Left renal cortex interstitium (tissue), 4 donors: ENCODE measurements at regions not wholly inside any gene's neighbourhood (a gene's known extent, or its start where the extent isn't known, plus 50 kb on each side); places are given as distances from the start of the nearest gene placed in this dataset.
"Not testable (repeated sequence)": the region's sequence is repeated elsewhere in the genome, so short reads cannot be mapped to it uniquely, and the experiment has no call there.

ENCODE experiments used
- DNase-seq, 4 donors: peaks; one replicate each; pipeline ENCODE4 v3.0.0-alpha.2; 2013; ENCODE audit warnings: low read depth in 4 of 4, low spot score in 2 of 4, missing footprints in 1 of 4

DNA sequence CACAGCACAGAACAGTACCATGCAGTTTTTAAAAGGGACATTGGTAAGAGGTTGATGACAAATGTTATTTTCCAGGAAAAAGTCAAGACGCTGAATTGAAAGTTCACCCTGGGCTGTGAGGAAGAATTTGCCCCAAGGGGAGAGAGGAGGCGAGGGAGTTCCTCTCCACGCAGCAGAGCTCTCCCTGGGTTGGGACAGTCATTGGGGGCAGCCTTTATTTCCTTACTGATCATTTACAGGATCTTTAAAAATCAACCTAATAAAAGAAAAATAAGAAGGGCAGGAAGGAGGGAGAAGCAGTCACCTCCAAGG lies 49.9 kb upstream of the WNT7B start:
- no peak for DNase-seq

- DNase-seq = no peak
These were observed 50.5 kb upstream of the WNT7B start for GRCh38 chr22:46027211-46028105.

GRCh38 chr22:46028106-46028991 lies 51.4 kb upstream of the WNT7B start:
- DNase-seq = no peak

DNA sequence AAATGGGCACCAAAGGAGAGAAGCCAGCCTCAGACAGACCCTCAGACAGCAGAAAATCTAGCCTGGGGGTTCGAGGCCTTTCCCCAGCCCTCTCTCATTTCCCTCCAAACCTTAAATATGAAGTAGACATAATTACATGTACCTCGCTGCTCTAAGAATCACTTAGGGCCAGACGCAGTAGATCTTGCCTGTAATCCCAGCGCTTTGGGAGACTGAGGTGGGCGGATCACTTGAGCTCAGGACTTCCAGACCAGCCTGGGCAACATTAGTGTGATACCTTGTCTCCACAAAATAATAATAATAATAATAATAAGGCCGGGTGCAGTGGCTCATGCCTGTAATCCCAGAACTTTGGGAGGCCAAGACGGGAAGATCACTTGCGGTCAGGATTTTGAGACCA lies 52.1 kb upstream of the WNT7B start:
- DNase-seq = no peak

- DNase-seq = no peak
These were observed 52.7 kb upstream of the WNT7B start for GRCh38 chr22:46029574-46030200.

DNA sequence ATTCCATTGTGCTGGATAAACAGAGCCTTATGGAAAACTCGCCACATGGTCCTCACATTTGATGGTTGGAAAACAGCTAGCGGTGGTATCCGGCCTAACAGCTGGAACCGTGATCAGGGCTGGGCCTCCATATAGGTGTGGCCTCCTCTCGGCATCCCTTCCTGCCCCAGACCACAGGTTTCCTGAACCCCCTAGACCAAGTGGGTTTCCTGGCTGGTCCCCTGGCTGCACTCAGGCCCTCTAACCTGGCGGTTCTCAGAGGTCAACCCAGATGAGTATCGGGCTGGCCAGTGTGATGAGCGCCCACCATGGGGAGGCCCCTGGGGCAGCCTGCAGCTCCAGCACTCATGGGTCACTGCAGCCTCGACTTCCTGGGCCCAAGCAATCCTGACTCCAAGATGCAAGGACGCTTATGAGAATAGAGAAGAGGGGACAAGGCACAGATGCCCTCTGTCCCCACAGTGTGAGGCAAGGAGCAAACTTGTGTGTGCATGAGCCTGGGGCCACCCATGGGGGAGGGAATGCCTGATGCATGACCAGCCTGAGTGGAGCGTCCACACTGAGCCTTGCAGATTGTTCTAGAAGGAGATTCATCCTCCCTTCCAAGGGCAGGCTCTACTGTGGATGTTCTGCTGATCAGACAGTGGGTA lies 53.4 kb upstream of the WNT7B start:
- no peak for DNase-seq

DNA sequence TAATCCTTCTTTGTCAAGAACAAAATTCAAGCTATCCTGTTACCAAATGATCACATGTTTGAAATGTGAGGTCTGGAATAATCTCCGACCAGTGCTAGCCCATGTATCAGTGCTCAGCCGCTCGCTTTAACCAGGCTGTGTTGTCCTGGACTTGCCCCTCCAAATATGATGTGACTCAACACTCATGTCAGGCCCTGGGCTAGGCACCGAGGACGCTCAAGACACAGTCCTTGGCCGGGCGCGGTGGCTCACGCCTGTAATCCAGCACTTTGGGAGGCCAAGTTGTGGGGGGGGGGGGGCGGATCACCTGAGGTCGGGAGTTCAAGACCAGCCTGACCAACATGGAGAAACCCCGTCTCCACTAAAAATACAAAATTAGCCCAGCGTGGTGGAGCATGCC lies 54.1 kb upstream of the WNT7B start:
- DNase-seq = no peak

DNA sequence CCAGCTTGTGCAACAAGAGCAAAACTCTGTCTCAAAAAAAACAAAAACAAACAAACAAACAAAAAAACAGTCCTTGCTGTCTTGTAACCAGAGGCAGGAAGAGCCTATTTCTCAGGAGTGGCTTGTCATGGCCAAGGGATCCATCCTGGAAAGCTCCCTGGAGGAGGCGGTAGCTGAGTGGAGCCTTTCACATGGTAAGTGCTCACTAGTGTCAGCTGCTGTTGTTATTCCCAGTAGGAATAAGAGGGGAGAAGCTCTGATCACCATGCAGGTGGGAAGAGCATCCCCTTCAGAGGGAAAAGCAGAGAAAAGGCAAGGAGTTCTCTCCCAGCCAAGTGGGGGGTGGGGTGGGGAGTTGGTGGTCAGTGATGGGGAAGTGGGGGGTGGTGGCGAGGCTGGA lies 54.6 kb upstream of the WNT7B start:
- DNase-seq = no peak

- no peak for DNase-seq
These were observed 55.2 kb upstream of the WNT7B start for GRCh38 chr22:46031965-46032851.

DNA sequence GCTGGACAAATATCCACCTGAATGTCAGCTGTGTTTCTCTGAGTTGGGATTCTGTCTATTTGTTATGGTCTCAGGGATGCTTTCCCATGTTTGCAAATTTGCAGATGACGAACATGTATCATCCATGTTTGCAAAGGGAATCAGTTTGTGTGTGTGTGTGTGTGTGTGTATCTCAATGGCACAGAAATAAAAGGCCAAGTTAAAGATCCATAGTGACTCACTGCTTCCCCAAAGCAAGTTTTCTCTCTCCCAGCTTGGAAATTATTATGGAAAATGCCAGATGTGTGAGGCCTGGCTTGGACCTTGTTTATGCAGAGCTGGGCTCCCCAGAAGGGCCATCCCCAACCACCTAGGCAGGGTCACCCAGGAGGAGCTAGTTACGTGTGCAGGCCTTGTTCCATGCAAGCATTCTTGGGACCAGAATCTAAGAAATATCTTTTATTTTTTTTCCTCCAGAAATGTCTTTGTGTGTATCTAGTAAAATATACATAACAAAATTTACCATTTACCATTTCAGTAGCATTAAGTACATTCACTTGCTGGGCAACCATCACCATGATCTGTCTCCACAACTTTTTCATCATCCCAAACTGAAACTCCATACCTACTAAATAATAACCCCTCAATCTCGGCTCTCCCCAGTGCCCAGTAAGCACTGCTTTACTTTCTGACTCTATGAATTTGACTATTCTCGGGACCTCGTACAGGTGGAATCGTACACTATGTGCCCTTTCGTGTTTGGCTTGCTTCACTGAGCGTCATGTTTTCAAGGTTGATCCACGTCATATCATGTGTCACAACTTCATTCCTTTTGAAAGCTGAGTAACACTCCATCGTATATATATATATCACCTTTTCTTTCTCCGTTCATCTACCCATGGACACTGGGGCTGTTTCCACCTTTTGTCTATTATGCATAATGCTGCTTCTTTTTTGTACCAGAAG lies 56.6 kb upstream of the WNT7B start:
- no peak for DNase-seq

DNA sequence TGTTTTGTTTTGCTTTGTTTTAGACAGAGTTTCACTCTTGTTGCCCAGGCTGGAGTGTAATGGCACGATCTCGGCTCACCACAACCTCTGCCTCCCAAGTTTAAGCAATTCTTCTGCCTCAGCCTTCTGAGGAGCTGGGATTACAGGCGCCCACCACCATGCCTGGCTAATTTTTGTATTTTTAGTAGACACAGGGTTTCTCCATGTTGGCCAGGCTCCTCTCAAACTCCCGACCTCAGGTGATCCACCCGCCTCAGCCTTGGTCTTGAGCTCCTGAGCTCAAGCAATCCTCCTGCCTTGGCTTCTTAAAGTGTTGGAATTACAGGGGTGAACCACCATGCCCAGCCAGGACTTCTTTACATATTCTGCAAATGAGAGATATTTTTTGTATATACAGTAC lies 57.5 kb upstream of the WNT7B start:
- DNase-seq = not testable (repeated sequence)

GRCh38 chr22:46035380-46035741 lies 58.4 kb upstream of the WNT7B start:
- DNase-seq = no peak

DNA sequence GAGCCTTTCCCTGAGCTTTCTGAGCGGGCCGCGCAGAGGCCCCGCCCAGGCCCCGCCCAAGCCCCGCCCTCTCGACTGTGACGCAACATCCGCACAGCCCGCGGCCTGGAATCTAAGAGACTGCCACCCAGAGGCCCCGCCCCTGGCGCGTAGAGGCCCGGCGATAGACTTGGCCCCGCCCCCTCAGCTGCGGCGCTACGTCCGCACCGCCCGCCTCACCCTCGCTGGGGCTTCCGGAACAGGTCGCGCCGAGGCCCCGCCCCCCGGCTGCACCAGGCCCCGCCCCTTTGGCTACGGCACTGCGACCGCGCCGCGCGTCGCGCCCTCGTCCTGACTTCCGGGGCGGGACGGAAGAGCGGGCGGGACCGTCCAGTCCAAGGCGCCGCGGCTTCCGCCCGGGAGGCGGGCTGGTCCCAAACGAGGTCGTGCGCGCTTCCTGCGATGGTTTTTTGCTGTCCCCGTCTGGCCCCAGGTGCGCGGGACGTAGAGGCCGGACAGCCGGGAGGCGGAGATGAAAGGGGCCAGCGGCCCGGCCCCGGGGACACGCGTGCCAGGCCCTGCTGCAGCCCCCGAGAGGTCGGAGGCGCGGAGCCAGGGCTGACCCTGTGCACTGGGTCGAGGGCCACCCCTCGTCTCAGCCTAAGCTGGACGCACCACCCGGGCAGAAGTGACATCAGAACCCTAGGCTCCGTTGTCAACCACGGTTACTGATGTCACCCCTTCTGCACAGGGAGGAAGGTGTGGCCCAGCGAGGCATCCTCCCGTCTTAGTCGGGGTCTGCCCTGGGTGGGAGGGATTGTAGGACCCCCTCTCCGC lies 59.0 kb upstream of the WNT7B start:
- peak; percentile 90 to 98 (median 98) for DNase-seq

DNA sequence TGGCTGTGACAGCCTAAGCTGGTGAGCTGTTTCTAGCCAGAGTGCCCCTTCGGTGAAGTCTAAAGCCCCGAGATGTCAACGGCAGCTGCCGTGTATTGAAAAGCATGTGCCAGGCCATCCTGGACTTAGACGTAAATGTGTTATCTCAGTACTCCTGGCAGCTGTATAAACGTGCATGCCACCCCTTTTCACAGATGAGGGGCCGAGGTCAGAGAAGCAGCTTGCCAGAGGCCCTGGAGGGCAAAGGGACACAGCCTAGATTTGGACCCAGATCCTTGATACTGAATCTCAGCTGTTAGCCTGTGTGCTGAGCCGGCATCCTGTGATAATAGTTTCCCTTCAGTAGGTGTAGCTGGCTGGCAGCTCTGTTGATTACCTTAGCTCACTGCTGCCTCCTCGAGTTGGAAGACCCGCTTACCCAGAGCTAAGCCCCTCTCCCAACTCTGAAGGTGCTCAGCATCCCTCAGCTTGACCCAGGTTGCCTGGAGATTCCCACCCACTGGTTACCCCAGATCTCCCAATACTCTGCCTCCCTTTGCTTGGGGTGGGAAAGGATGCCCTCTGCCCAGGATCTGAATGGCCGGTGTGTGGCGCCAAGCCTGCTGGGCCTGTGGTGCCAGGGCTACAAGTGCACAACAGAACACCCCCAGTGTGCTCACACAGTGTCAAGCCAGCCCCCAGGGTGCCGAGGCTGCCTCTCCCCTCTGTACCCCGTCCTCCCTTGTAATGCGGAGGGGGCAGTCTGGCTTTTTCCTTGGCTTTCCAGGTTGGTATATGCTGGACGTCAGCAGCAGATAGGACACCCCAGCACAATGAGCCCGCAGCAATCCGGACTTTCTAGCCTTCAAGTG lies 59.8 kb upstream of the WNT7B start:
- DNase-seq = no peak

- no peak for DNase-seq
These were observed 61.2 kb upstream of the WNT7B start for GRCh38 chr22:46038174-46038487.

GRCh38 chr22:46038516-46039430 lies 61.8 kb upstream of the WNT7B start:
- no peak for DNase-seq
